T-helper 2 cell treated with Interferon-gamma antibody and Interleukin-4, amounts not matched to agents 5 μg/mL and 100 μg/mL, for 36 hours (primary cell): ENCODE measurements at regions not wholly inside any gene's neighbourhood (a gene's known extent, or its start where the extent isn't known, plus 50 kb on each side); places are given as distances from the start of the nearest gene placed in this dataset.

Experiments used
- DNase-seq: peaks from one replicate; pipeline ENCODE4 v3.0.0; 2021; ENCODE audit warnings: low spot score
- H3K27ac Mint-ChIP-seq: one replicate; pipeline ENCODE4 v1.8.0; 2021; ENCODE audit warnings: mild to moderate bottlenecking, mixed read lengths
- H3K27me3 Mint-ChIP-seq: one replicate; pipeline ENCODE4 v1.8.0; 2021; ENCODE audit warnings: low read depth, mixed read lengths
- H3K36me3 Mint-ChIP-seq: one replicate; pipeline ENCODE4 v1.8.0; 2021; ENCODE audit warnings: low read depth, mixed read lengths
- H3K4me1 Mint-ChIP-seq: one replicate; pipeline ENCODE4 v1.8.0; 2021; ENCODE audit warnings: low read depth, mixed read lengths
- H3K4me3 Mint-ChIP-seq: one replicate; pipeline ENCODE4 v1.8.0; 2022; ENCODE audit warnings: mild to moderate bottlenecking, moderate library complexity, mixed read lengths
- H3K9me3 Mint-ChIP-seq: one replicate; pipeline ENCODE4 v1.8.0; 2021; ENCODE audit warnings: mixed read lengths

DNA sequence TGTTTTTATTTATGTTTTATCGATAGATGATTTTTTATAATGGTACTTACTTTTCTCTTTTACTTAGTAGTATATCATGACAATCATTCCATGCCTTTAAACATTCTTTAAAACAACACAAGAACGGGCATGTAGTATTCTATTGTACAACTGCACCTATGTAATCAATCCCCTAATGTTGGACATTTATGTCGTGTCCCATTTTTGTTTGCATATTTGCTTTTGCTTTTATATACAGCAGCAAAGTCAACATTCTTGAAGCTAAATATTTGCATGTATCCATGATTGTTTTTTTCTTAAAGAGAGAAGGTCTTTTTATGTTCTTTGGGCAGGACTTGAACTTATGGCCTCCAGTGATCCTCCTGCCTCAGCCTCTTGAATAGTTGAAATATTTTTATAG is 527.0 kb upstream of the CLINT1 start:
- Mint-ChIP-seq H3K27me3 (no peaks in the 10 kb centered on the region), H3K4me1 (peaks cover 3% of the 10 kb centered on the region), H3K4me3 (no peak overlapping the region), H3K27ac (no peak overlapping the region), H3K36me3 (no peaks in the 10 kb centered on the region), H3K9me3 (peaks cover 21% of the 10 kb centered on the region)
- no peak for DNase-seq

DNA sequence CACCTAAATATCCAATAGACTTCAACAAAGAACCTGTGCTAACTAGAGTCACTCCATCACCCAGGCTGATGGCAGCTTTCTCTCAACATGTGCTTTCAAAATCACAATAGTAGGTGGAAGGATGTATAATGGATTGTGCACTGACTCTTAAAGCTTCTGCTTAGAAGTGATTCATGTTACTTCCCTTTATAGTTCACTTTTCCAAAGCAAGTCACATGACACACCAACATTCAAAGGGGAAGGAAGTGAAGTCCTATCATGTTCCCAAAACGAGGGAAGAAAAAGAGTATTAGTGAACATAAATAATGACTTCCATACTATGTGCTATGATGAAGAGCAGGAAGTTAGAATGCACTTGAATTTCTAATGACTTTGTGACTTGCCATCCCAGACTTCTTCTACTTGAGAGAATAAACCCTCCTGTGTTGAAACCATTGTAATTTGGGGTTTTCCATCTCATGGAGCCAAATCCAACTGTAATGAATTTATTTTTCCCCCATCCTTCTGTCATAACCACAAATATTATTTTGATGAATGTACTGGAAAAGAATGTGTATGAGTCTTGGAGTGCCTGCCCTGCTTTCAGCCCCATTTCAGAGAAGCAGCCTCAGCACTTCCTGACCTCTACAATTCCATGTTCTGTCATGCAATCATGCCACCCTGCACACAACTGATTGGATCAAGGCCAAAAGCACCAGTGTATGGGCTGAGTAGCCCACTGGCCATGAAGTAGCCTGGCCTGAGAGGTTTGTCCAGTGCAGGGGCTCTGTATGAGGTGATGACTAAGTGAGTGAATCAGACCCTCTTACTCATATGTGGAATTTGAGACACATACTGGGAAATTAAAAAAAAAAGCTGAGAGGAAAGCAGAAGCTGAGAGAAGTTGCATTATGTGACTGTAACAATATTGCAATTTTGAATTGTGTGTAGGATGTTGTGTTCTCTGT is 525.9 kb upstream of the CLINT1 start:
- DNase-seq = no peak
- Mint-ChIP-seq H3K4me1 (peaks cover 3% of the 10 kb centered on the region), H3K27me3 (no peaks in the 10 kb centered on the region), H3K36me3 (no peaks in the 10 kb centered on the region), H3K9me3 (peaks cover 21% of the 10 kb centered on the region), H3K27ac (no peak overlapping the region), H3K4me3 (no peak overlapping the region)

DNA sequence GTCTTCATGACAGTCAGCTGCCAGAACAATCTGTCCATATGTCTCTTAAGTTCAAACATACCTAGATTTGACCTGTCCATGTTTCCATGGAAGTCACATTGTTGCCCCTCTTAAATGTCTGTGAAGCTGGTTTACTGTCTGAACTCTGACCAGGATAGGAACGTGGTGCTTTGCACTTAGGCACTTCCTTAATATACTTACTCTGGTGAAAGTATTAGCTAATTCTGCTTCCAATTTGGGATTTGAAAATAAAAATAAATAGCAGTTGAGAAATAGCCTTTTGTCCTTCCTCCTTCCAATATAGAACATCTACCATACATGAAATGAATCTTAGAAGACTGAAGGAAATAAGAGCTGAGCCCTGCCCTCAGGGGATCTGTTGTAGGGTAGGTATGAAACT is 524.5 kb upstream of the CLINT1 start:
- no peaks in the 10 kb centered on the region for H3K36me3 Mint-ChIP-seq
- peaks cover 21% of the 10 kb centered on the region for H3K9me3 Mint-ChIP-seq
- H3K4me1 Mint-ChIP-seq = peaks cover 3% of the 10 kb centered on the region
- H3K4me3 Mint-ChIP-seq = no peak overlapping the region
- no peak for DNase-seq
- peaks cover 4% of the 10 kb centered on the region for H3K27me3 Mint-ChIP-seq
- H3K27ac Mint-ChIP-seq = no peak overlapping the region

DNA sequence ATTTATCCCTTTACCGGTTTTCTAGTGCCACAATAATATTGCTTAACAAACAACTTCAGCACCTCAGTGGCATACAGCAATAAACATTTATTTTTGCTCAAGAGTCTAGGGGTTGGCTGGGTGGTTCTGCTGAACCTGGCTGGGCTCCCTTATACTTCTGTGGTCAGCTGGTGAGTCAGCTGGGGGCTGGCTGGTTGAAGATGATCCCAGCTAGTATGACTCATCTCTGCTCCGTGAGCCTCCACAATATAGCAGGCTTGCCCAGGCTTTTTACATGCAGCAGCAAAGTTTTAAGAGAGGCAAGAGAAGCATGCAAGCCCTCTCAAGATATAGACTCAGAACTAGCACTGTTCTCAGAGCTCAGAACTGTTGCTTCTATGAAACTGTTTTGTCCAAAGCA is 523.5 kb upstream of the CLINT1 start:
- peaks cover 21% of the 10 kb centered on the region for H3K9me3 Mint-ChIP-seq
- DNase-seq = peak; percentile 48
- no peak overlapping the region for H3K27ac Mint-ChIP-seq
- H3K36me3 Mint-ChIP-seq = no peaks in the 10 kb centered on the region
- H3K27me3 Mint-ChIP-seq = peaks cover 4% of the 10 kb centered on the region
- H3K4me3 Mint-ChIP-seq = no peak overlapping the region
- peaks cover 3% of the 10 kb centered on the region for H3K4me1 Mint-ChIP-seq

DNA sequence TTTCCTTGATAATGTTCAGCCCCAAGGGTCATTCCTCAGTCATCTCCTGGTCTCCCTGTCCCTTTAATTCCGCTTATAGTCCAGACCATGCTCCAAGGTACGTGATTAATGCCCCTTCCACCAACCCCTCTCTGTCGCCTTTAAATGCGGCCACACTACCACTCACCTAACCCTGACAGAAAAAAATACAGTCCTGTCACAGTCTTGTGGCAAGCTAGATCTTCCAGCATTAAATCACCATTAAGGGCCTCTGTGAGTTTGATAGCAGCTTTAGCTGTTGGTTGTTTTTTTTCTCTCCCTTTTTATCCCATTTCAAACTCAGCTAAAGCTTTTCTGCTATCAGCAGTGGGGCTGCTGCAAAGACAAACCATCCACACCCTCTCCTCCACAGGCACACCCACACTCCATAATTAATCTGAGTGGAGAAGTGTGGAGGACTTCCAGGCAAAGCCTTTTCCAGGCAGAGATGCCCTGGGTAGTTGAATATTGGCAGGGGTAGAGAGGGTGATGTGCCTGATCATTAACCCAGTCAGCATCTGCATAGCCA is 522.7 kb upstream of the CLINT1 start:
- DNase-seq = no peak

DNA sequence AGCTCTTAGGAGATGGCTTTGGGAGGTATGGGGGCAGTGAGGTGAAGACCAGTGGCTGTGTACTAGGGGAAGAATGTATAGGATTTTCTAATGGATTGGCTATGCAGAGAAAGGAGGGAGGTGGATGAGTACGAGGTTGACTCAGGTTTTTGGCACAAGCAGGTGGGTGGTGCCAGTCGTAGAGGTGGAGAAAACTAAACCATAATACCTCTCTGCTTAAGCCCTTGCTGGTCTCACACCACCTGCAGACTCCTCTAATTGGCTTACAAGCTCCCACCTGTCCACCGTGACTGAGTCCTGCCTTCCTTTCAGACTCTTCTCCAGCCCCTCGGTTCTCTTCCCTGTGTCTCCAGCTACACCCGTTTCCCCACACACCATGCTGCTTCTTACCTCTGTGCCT is 521.7 kb upstream of the CLINT1 start:
- Mint-ChIP-seq H3K36me3 (no peaks in the 10 kb centered on the region), H3K4me1 (peaks cover 3% of the 10 kb centered on the region), H3K27me3 (peaks cover 4% of the 10 kb centered on the region), H3K27ac (no peak overlapping the region), H3K4me3 (no peak overlapping the region), H3K9me3 (peaks cover 15% of the 10 kb centered on the region)
- DNase-seq = no peak

More for the DNA sequence above, 522.7 kb upstream of the CLINT1 start:
- H3K4me3 Mint-ChIP-seq = no peak overlapping the region
- H3K27ac Mint-ChIP-seq = no peak overlapping the region
- peaks cover 4% of the 10 kb centered on the region for H3K27me3 Mint-ChIP-seq
- H3K36me3 Mint-ChIP-seq = no peaks in the 10 kb centered on the region
- H3K9me3 Mint-ChIP-seq = peaks cover 21% of the 10 kb centered on the region
- H3K4me1 Mint-ChIP-seq = peaks cover 3% of the 10 kb centered on the region

DNA sequence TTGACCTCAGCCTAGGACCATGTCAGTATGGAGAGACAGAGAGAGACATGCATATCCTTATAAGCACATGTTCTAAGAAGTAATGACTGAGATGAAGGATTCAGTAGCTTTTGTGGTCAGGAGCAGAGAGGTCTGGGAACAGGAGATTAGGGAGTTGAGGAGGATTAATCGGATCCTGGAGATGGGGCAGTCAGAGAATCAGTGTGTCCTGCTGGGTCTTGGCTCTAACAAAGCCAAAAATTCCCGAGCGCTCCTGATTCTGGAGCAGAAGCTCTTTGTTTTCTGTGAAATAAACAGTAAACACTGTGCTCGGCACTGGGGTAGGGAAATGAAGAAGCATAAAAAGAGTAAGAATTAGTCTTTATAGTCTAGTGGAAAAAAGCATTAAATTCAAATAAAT is 520.0 kb upstream of the CLINT1 start:
- H3K4me3 Mint-ChIP-seq = no peak overlapping the region
- peaks cover 3% of the 10 kb centered on the region for H3K4me1 Mint-ChIP-seq
- DNase-seq = no peak
- H3K36me3 Mint-ChIP-seq = no peaks in the 10 kb centered on the region
- no peaks in the 10 kb centered on the region for H3K9me3 Mint-ChIP-seq
- peaks cover 4% of the 10 kb centered on the region for H3K27me3 Mint-ChIP-seq
- H3K27ac Mint-ChIP-seq = no peak overlapping the region

DNA sequence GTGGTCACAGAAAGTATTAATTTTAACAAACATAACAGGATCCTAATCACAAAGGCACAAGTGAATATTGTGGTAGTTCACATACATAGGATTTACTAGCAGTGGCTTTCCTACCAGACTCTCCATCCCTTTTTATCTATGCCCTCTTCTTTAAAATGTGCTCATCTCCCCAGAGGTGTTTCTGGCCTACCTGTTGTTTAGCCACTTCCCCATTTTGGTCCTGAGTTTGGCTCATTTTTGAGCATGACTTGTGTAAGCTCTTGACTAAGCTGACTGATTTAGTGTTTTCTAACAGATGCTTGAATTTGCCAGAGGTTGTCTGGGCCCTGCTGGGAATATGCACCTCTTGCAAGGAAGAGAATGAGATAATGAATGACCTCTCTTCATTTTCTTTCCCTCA is 517.7 kb upstream of the CLINT1 start:
- no peak for DNase-seq
- no peaks in the 10 kb centered on the region for H3K36me3 Mint-ChIP-seq
- no peaks in the 10 kb centered on the region for H3K4me1 Mint-ChIP-seq
- no peaks in the 10 kb centered on the region for H3K9me3 Mint-ChIP-seq
- H3K27ac Mint-ChIP-seq = no peak overlapping the region
- peaks cover 4% of the 10 kb centered on the region for H3K27me3 Mint-ChIP-seq
- H3K4me3 Mint-ChIP-seq = no peak overlapping the region

DNA sequence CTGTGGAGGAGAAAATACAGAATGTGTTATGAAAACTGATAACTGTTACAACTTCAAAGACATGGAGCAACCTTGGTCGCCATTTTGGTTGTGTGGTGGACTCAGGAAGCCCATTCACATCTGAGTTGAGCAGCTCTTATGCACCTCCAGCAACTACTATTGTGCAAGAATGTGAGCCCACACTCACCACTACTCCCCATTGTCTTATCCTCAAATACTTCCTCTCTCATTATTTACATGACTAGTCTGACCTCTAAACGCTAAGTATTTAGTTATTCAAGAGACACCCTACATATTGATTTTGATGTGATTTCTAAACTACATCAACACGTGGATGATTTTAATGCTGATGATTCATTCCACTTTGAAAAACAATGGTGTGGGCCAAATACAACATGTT is 516.6 kb upstream of the CLINT1 start:
- no peak overlapping the region for H3K27ac Mint-ChIP-seq
- no peak for DNase-seq
- no peak overlapping the region for H3K4me3 Mint-ChIP-seq
- peaks cover 4% of the 10 kb centered on the region for H3K27me3 Mint-ChIP-seq
- no peaks in the 10 kb centered on the region for H3K36me3 Mint-ChIP-seq
- no peaks in the 10 kb centered on the region for H3K4me1 Mint-ChIP-seq
- H3K9me3 Mint-ChIP-seq = no peaks in the 10 kb centered on the region

DNA sequence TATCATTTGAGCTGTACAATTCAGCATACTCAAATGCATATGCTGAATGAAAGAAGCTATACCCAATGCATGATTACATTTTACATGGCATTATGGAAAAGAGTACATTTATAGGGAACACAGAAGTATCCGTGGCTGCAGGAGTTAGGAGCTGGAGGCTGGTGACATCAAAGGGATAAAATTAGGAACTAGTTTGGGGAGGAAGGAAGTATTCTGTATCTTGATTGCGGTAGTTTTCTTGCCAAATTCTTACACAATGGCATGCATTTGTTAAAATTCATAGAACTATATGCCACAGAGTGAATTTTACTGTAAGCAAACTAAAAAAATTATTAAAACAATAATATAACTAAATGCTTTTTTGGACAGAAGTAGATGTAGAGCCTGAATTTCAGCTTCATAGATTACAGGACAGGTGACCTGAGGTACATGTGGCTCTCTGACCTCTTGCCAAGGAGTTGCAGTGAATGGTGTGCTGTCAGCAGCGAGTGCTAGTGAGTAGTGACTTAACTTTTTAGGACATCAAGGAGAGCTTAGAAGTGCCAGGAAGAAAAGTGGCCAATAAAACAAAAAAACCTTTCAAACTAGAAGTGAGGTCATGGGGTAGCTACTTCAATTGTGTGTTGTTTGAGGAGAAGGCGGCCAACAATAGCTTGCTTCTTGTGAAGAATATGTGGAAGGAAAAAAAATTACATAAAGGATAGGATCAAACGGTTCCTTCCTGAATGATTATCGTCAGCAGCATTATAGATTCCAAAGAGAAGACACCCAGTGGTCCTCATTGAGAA is 514.9 kb upstream of the CLINT1 start:
- no peak for DNase-seq
- no peaks in the 10 kb centered on the region for H3K4me1 Mint-ChIP-seq
- H3K9me3 Mint-ChIP-seq = no peaks in the 10 kb centered on the region
- H3K4me3 Mint-ChIP-seq = no peak overlapping the region
- H3K27ac Mint-ChIP-seq = no peak overlapping the region
- H3K27me3 Mint-ChIP-seq = peaks cover 2% of the 10 kb centered on the region
- no peaks in the 10 kb centered on the region for H3K36me3 Mint-ChIP-seq

DNA sequence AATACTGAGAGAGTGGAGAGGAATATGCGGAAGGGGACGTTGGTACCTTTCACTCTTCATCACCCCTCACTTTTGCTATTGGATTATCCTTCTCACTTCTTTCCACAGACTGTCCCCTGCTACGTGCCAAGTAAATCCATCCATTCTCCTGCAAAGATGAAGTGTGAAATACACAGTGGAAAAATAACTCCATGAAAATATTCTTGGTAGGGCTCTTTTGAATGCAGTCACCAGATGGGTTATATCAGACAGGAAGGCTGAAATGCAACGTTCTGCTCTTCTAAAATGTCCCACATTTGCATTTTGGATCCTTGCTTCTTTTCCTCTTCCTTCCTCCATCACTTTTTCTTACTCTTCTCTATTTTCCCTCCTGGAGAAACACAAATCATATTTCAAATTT is 510.3 kb upstream of the CLINT1 start:
- H3K4me3 Mint-ChIP-seq = no peak overlapping the region
- H3K36me3 Mint-ChIP-seq = no peaks in the 10 kb centered on the region
- H3K27ac Mint-ChIP-seq = no peak overlapping the region
- no peaks in the 10 kb centered on the region for H3K9me3 Mint-ChIP-seq
- H3K4me1 Mint-ChIP-seq = no peaks in the 10 kb centered on the region
- no peak for DNase-seq
- H3K27me3 Mint-ChIP-seq = peaks cover 2% of the 10 kb centered on the region

DNA sequence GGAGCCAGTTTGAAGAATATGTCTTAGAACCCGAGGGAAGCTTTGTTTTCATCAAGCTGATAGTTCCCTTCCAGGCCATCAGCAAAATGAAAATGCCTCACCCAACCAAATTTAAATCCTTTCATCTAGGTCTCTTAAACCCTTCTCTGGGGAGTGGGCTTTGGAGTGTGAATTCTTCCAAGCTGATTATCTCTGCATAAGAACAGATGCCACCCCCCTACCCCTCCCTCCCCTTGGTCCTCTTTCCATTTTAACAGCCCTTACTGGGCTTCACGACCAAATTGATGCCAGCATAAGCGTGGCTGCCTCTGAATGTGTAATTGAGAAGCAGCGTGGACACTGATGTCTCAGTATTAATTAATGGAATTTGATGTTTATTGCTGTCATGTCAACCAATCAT is 509.7 kb upstream of the CLINT1 start:
- Mint-ChIP-seq H3K4me3 (no peak overlapping the region), H3K36me3 (no peaks in the 10 kb centered on the region), H3K9me3 (no peaks in the 10 kb centered on the region), H3K27ac (no peak overlapping the region), H3K4me1 (no peaks in the 10 kb centered on the region), H3K27me3 (peaks cover 2% of the 10 kb centered on the region)
- no peak for DNase-seq

DNA sequence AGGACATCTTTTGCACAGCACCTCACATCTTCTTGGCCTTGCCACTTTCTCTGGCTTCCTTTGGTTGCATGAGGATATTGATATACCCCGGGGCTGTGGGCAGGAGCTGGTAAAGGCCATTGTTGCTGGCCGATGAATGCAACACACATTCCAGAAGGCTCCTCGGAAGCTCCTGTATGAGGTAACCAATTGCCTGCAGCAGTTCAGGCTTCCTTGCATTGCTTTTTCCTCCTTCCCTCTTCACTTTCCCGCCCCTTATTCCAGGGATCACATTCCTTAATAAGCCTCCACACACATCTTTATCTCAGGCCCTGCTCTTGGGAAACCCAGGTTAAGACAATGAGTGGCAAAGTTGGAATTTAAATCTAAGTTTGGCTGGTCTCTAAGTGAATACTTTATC is 505.4 kb upstream of the CLINT1 start:
- H3K4me1 Mint-ChIP-seq = no peaks in the 10 kb centered on the region
- no peaks in the 10 kb centered on the region for H3K9me3 Mint-ChIP-seq
- no peaks in the 10 kb centered on the region for H3K36me3 Mint-ChIP-seq
- H3K27ac Mint-ChIP-seq = no peak overlapping the region
- no peak for DNase-seq
- no peak overlapping the region for H3K4me3 Mint-ChIP-seq
- H3K27me3 Mint-ChIP-seq = peaks cover 2% of the 10 kb centered on the region

DNA sequence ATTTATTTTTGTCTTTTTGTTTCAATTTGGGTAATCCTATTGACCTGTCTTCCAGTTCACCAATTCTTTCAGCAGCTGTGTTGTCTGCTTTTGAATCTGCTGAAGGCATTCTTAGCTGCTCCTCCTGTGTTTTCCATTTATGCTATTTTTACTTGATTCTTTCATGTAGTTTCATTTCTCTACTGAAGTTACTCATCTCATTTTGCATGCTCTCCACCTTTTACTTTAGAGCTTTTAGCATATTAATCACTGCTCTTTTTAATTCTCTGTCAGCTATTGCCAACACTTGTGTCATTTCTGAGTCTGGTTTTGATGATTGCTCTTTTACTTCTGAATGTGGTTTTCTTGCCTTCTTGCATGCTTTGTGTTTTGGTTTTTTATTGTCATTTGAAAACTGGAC is 496.0 kb upstream of the CLINT1 start:
- no peaks in the 10 kb centered on the region for H3K36me3 Mint-ChIP-seq
- no peak overlapping the region for H3K4me3 Mint-ChIP-seq
- no peaks in the 10 kb centered on the region for H3K27me3 Mint-ChIP-seq
- no peak for DNase-seq
- H3K4me1 Mint-ChIP-seq = no peaks in the 10 kb centered on the region
- H3K9me3 Mint-ChIP-seq = no peaks in the 10 kb centered on the region
- no peak overlapping the region for H3K27ac Mint-ChIP-seq
